Suppressor macrophage treated with lipopolysaccharide for 4 hours (primary cell): ENCODE measurements at regions not wholly inside any gene's neighbourhood (a gene's known extent, or its start where the extent isn't known, plus 50 kb on each side); places are given as distances from the start of the nearest gene placed in this dataset.

Experiments
- DNase-seq: peaks from one replicate; pipeline ENCODE4 v3.0.0-alpha.2; 2020

GRCh38 chr4:22019676-22020075 is 71.1 kb upstream of the KCNIP4 start:
- DNase-seq = no peak

- DNase-seq = no peak
These were observed 65.7 kb upstream of the KCNIP4 start for GRCh38 chr4:22014222-22014741.

- DNase-seq = no peak
These were observed 55.3 kb upstream of the KCNIP4 start for GRCh38 chr4:22003878-22004277.
